Mesenchymal stem cell (in vitro differentiated cells and primary cell): ENCODE measurements at regions not wholly inside any gene's neighbourhood (a gene's known extent, or its start where the extent isn't known, plus 50 kb on each side); places are given as distances from the start of the nearest gene placed in this dataset.

Experiments
- DNase-seq: peaks from one replicate; pipeline ENCODE4 v3.0.0-alpha.2; 2013
- H2AFZ ChIP-seq: one replicate; pipeline ENCODE4 v1.6.1; 2013; ENCODE audit warnings: low read depth, mild to moderate bottlenecking, control low read depth, inconsistent platforms, low read length, moderate library complexity
- H2AK5ac ChIP-seq: 2 replicates; pipeline ENCODE4 v1.6.1; 2013; ENCODE audit warnings: low read length, moderate library complexity, mild to moderate bottlenecking, inconsistent platforms; ENCODE audit not compliant: severe bottlenecking
- H2BK120ac ChIP-seq: one replicate; pipeline ENCODE4 v1.6.1; 2013; ENCODE audit warnings: low read depth, mild to moderate bottlenecking, inconsistent platforms, low read length, moderate library complexity
- H2BK12ac ChIP-seq, 2 experiments: one replicate each; pipeline ENCODE4 v1.6.1; 2013; ENCODE audit warnings: inconsistent platforms in 2 of 2, low read length in 2 of 2, mild to moderate bottlenecking in 2 of 2, moderate library complexity in 2 of 2, control low read depth in 1 of 2
- H2BK15ac ChIP-seq: one replicate; pipeline ENCODE4 v1.6.1; 2013; ENCODE audit warnings: mild to moderate bottlenecking, low read depth, inconsistent platforms; ENCODE audit not compliant: poor library complexity, severe bottlenecking
- H2BK5ac ChIP-seq: 2 replicates; pipeline ENCODE4 v1.6.1; 2013; ENCODE audit warnings: low read depth, mild to moderate bottlenecking, low read length, control low read depth, inconsistent platforms; ENCODE audit not compliant: poor library complexity, severe bottlenecking
- H3K14ac ChIP-seq, 2 experiments: one replicate each; pipeline ENCODE4 v1.6.1; 2013; ENCODE audit warnings: inconsistent platforms in 2 of 2, low read length in 2 of 2, control low read depth in 1 of 2, mild to moderate bottlenecking in 1 of 2, moderate library complexity in 1 of 2
- H3K18ac ChIP-seq, 2 experiments: one replicate each; pipeline ENCODE4 v1.6.1; 2013; ENCODE audit warnings: inconsistent platforms in 2 of 2, low read length in 2 of 2, control low read depth in 1 of 2, low read depth in 1 of 2, mild to moderate bottlenecking in 1 of 2
- H3K23ac ChIP-seq, 2 experiments: one replicate each; pipeline ENCODE4 v1.6.1; 2013; ENCODE audit warnings: inconsistent platforms in 2 of 2, low read length in 2 of 2, mild to moderate bottlenecking in 2 of 2, moderate library complexity in 2 of 2, control low read depth in 1 of 2
- H3K27ac ChIP-seq: 2 replicates; pipeline ENCODE4 v1.5.1; 2013; ENCODE audit warnings: mild to moderate bottlenecking, moderate library complexity, low read length, control low read depth, inconsistent platforms; ENCODE audit not compliant: poor library complexity, severe bottlenecking
- H3K27me3 ChIP-seq, 2 experiments: 2 replicates each; pipeline versions ENCODE4 v1.6.1 to v1.7.0; 2013; ENCODE audit warnings: low read length in 2 of 2, mild to moderate bottlenecking in 2 of 2, moderate library complexity in 2 of 2, control low read depth in 1 of 2, inconsistent platforms in 1 of 2; ENCODE audit not compliant: control insufficient read depth in 1 of 2, insufficient read depth in 1 of 2
- H3K36me3 ChIP-seq, 2 experiments: 2 replicates each; pipeline versions ENCODE4 v1.6.1 to v1.7.0; 2013; ENCODE audit warnings: low read length in 2 of 2, control low read depth in 1 of 2, inconsistent platforms in 1 of 2, low read depth in 1 of 2, mild to moderate bottlenecking in 1 of 2; ENCODE audit not compliant: insufficient read depth in 2 of 2, control insufficient read depth in 1 of 2
- H3K4ac ChIP-seq, 2 experiments: one replicate each; pipeline ENCODE4 v1.6.1; 2013; ENCODE audit warnings: inconsistent platforms in 2 of 2, low read length in 2 of 2, mild to moderate bottlenecking in 2 of 2, moderate library complexity in 2 of 2, control low read depth in 1 of 2, low read depth in 1 of 2
- H3K4me1 ChIP-seq: 2 replicates; pipeline ENCODE4 v1.6.1; 2013; ENCODE audit warnings: low read depth, low read length, control low read depth; ENCODE audit not compliant: control insufficient read depth, insufficient read depth
- H3K4me2 ChIP-seq: 2 replicates; pipeline ENCODE4 v1.6.1; 2013; ENCODE audit warnings: low read length, mild to moderate bottlenecking, inconsistent platforms; ENCODE audit not compliant: poor library complexity, severe bottlenecking
- H3K4me3 ChIP-seq, 2 experiments: 2 replicates each; pipeline versions ENCODE4 v1.5.1 to v1.7.0; 2013; ENCODE audit warnings: low read length in 2 of 2, mild to moderate bottlenecking in 2 of 2, control low read depth in 1 of 2, low read depth in 1 of 2; ENCODE audit not compliant: insufficient read depth in 1 of 2
- H3K79me1 ChIP-seq: replicated peaks from 2 replicates; pipeline ENCODE4 v1.6.1; 2013; ENCODE audit warnings: mild to moderate bottlenecking, control low read depth, low read length, inconsistent platforms; ENCODE audit not compliant: poor library complexity, severe bottlenecking
- H3K9ac ChIP-seq: 2 replicates; pipeline ENCODE4 v1.7.0; 2013; ENCODE audit warnings: mild to moderate bottlenecking, low read length, moderate library complexity
- H3K9me3 ChIP-seq: 2 replicates; pipeline ENCODE4 v1.7.0; 2013; ENCODE audit warnings: mild to moderate bottlenecking, low read length; ENCODE audit not compliant: control insufficient read depth
- H4K8ac ChIP-seq: one replicate; pipeline ENCODE4 v1.6.1; 2013; ENCODE audit warnings: inconsistent platforms, mild to moderate bottlenecking, low read length, moderate library complexity
- H4K91ac ChIP-seq: one replicate; pipeline ENCODE4 v1.6.1; 2013; ENCODE audit warnings: mild to moderate bottlenecking, low read length, inconsistent platforms
- WGBS: methylation state at CpG from one replicate; pipeline ENCODE4 v1.1.7; 2013; ENCODE audit warnings: mixed read lengths; 5-methylcytosine and 5-hydroxymethylcytosine counted together

GRCh38 chr7:17103984-17104383 lies 194.5 kb upstream of the AHR start:
- Histone ChIP-seq H2BK5ac (no peak overlapping the region), H3K9me3 (no peaks in the 10 kb centered on the region), H3K9ac (no peak overlapping the region), H3K4me1 (no peaks in the 10 kb centered on the region), H3K27ac (no peak overlapping the region), H3K4me3 (no peak overlapping the region), H3K27me3 (no peaks in the 10 kb centered on the region), H2BK15ac (no peak overlapping the region), H4K91ac (no peak overlapping the region), H3K79me1 (no peaks in the 10 kb centered on the region), H2AK5ac (no peak overlapping the region), H3K4me2 (no peak overlapping the region), H3K23ac (no peak overlapping the region), H2BK120ac (no peak overlapping the region), H3K14ac (no peak overlapping the region), H3K36me3 (no peaks in the 10 kb centered on the region), H2AFZ (no peak overlapping the region), H2BK12ac (no peak overlapping the region), H3K18ac (no peak overlapping the region), H3K4ac (no peak overlapping the region), H4K8ac (no peak overlapping the region)
- 56% methylated on average over 3 of the region's 5 CpGs for WGBS
- no peak for DNase-seq

- no peak overlapping the region for H4K8ac ChIP-seq
- no peak for DNase-seq
- H2AK5ac ChIP-seq, result no peak overlapping the region
- H2BK5ac ChIP-seq, result no peak overlapping the region
- no peak overlapping the region for H3K18ac ChIP-seq
- whole genome bisulfite sequencing, result no CpG with 5 or more reads among the region's 3 CpGs
- no peaks in the 10 kb centered on the region for H3K9me3 ChIP-seq
- H3K4me3 ChIP-seq, result no peak overlapping the region
- H3K4me2 ChIP-seq, result no peak overlapping the region
- no peaks in the 10 kb centered on the region for H3K27me3 ChIP-seq
- H3K14ac ChIP-seq, result no peak overlapping the region
- no peaks in the 10 kb centered on the region for H3K79me1 ChIP-seq
- no peak overlapping the region for H3K9ac ChIP-seq
- H2BK12ac ChIP-seq, result no peak overlapping the region
- H3K27ac ChIP-seq, result no peak overlapping the region
- no peaks in the 10 kb centered on the region for H3K36me3 ChIP-seq
- H2BK120ac ChIP-seq, result no peak overlapping the region
- no peak overlapping the region for H2AFZ ChIP-seq
- H3K4ac ChIP-seq, result no peak overlapping the region
- no peak overlapping the region for H2BK15ac ChIP-seq
- no peak overlapping the region for H3K23ac ChIP-seq
- H3K4me1 ChIP-seq, result no peaks in the 10 kb centered on the region
- H4K91ac ChIP-seq, result no peak overlapping the region
Measured at GRCh38 chr7:17104419-17104818, 194.0 kb upstream of the AHR start.

GRCh38 chr7:17105701-17106100 lies 192.8 kb upstream of the AHR start:
- Histone ChIP-seq H2AFZ (no peak overlapping the region), H3K9ac (no peak overlapping the region), H3K4me2 (no peak overlapping the region), H3K14ac (no peak overlapping the region), H2AK5ac (no peak overlapping the region), H3K18ac (no peak overlapping the region), H2BK120ac (no peak overlapping the region), H2BK5ac (no peak overlapping the region), H3K27me3 (no peaks in the 10 kb centered on the region), H3K4me3 (no peak overlapping the region), H3K27ac (no peak overlapping the region), H3K9me3 (no peaks in the 10 kb centered on the region), H2BK12ac (no peak overlapping the region), H3K4me1 (no peaks in the 10 kb centered on the region), H4K8ac (no peak overlapping the region), H3K36me3 (no peaks in the 10 kb centered on the region), H4K91ac (no peak overlapping the region), H3K79me1 (no peaks in the 10 kb centered on the region), H3K23ac (no peak overlapping the region), H2BK15ac (no peak overlapping the region), H3K4ac (no peak overlapping the region)
- DNase-seq, result peak; percentile 30

- no peaks in the 10 kb centered on the region for H3K79me1 ChIP-seq
- no peak overlapping the region for H3K18ac ChIP-seq
- H2AFZ ChIP-seq, result no peak overlapping the region
- H2BK15ac ChIP-seq, result no peak overlapping the region
- no peak overlapping the region for H3K27ac ChIP-seq
- H4K91ac ChIP-seq, result no peak overlapping the region
- H3K36me3 ChIP-seq, result no peaks in the 10 kb centered on the region
- no peak overlapping the region for H3K4me3 ChIP-seq
- H2BK5ac ChIP-seq, result no peak overlapping the region
- no peaks in the 10 kb centered on the region for H3K4me1 ChIP-seq
- 100% methylated on average over 1 of the region's 2 CpGs for WGBS
- no peak overlapping the region for H2BK12ac ChIP-seq
- no peak overlapping the region for H3K14ac ChIP-seq
- DNase-seq, result no peak
- no peak overlapping the region for H3K23ac ChIP-seq
- H3K4ac ChIP-seq, result no peak overlapping the region
- no peaks in the 10 kb centered on the region for H3K9me3 ChIP-seq
- H3K4me2 ChIP-seq, result no peak overlapping the region
- H3K27me3 ChIP-seq, result no peaks in the 10 kb centered on the region
- no peak overlapping the region for H2BK120ac ChIP-seq
- H3K9ac ChIP-seq, result no peak overlapping the region
- no peak overlapping the region for H2AK5ac ChIP-seq
- H4K8ac ChIP-seq, result no peak overlapping the region
Measured at GRCh38 chr7:17108049-17108584, 190.3 kb upstream of the AHR start.
